GM12878 (cell line): ENCODE measurements at regions not wholly inside any gene's neighbourhood (a gene's known extent, or its start where the extent isn't known, plus 50 kb on each side); places are given as distances from the start of the nearest gene placed in this dataset.

Experiments used
- ATAC-seq: fragments of 200-7000 bp; cut with Tn5 transposase; 3 replicates; pipeline ENCODE4 v1.9.1; 2020; ENCODE audit warnings: mild to moderate bottlenecking, moderate library complexity
- BruUV-seq: library from RNA; stranded (reverse); fragments of 400-500 nt; replicated peaks from 2 replicates; lab custom pipeline; 2021; lab: Mats Ljungman, UMichigan
- CTCF ChIA-PET: fragments of 300-600 bp; sonication (Branson Sonifier 250); formaldehyde crosslinking; extraction: SDS; loops from one replicate; lab custom pipeline; 2021; ENCODE audit warnings: inconsistent platforms; lab: Yijun Ruan, JAX
- POLR2A ChIA-PET: fragments of 350-600 bp; formaldehyde crosslinking; extraction: SDS; loops from one replicate; lab custom pipeline; 2021; ENCODE audit warnings: inconsistent platforms; lab: Charles Lee
- RAD21 ChIA-PET: fragments of 300-600 bp; sonication (Branson Sonifier 250); formaldehyde crosslinking; loops from one replicate; lab custom pipeline; 2023; ENCODE audit warnings: antibody characterized with exemption; ENCODE audit not compliant: unreplicated experiment; lab: Charles Lee
- SMC1A ChIA-PET: fragments of 300-600 bp; sonication (Branson Sonifier 250); formaldehyde crosslinking; loops from one replicate; lab custom pipeline; 2023; ENCODE audit not compliant: unreplicated experiment, uncharacterized antibody; lab: Charles Lee
- DNase-seq: peaks from one replicate; pipeline ENCODE4 v3.0.0-alpha.2; 2011; ENCODE audit warnings: low read depth, low spot score
- FAIRE-seq: peaks from 3 replicates; lab custom pipeline; 2011; peaks lifted over from hg19 to GRCh38; lab: Jason Lieb, UNC
- H2AFZ ChIP-seq: 2 replicates; pipeline ENCODE4 v1.6.0; 2011; ENCODE audit warnings: low read depth, low read length, control low read depth; ENCODE audit not compliant: control insufficient read depth
- H3K27ac ChIP-seq: 2 replicates; pipeline ENCODE4 v1.5.1; 2011; ENCODE audit warnings: control low read depth; ENCODE audit not compliant: control insufficient read depth, insufficient read depth
- H3K27me3 ChIP-seq, 2 experiments: replicated peaks in 1 of 2; 2 replicates each; pipeline versions ENCODE4 v1.6.0 to v1.6.1; 2011; ENCODE audit warnings: low read length in 1 of 2; ENCODE audit not compliant: control insufficient read depth in 2 of 2, insufficient read depth in 2 of 2
- H3K36me3 ChIP-seq, 2 experiments: 2 replicates each; pipeline ENCODE4 v1.5.1; 2011; ENCODE audit warnings: low read length in 1 of 2; ENCODE audit not compliant: control insufficient read depth in 2 of 2, insufficient read depth in 2 of 2
- H3K4me1 ChIP-seq: 2 replicates; pipeline ENCODE4 v1.6.1; 2011; ENCODE audit warnings: mild to moderate bottlenecking, low read length, moderate library complexity, mixed read lengths; ENCODE audit not compliant: control insufficient read depth, insufficient read depth
- H3K4me2 ChIP-seq: 2 replicates; pipeline ENCODE4 v1.6.0; 2011; ENCODE audit warnings: control low read depth; ENCODE audit not compliant: control insufficient read depth, insufficient read depth
- H3K4me3 ChIP-seq: fragments of 200-600 bp; sonication (generic); 2 replicates; pipeline ENCODE4 v1.5.1; 2016
- H3K79me2 ChIP-seq: 2 replicates; pipeline ENCODE4 v1.6.0; 2011; ENCODE audit warnings: low read length; ENCODE audit not compliant: control insufficient read depth, insufficient read depth
- H3K9ac ChIP-seq: 2 replicates; pipeline ENCODE4 v1.8.0; 2011; ENCODE audit warnings: low read length, control low read depth, mixed read lengths; ENCODE audit not compliant: control insufficient read depth, insufficient read depth
- H3K9me3 ChIP-seq: replicated peaks from 3 replicates; pipeline ENCODE4 v1.5.1; 2011; ENCODE audit warnings: mild to moderate bottlenecking, low read length; ENCODE audit not compliant: control insufficient read depth, insufficient read depth
- H4K20me1 ChIP-seq: 2 replicates; pipeline ENCODE4 v1.6.0; 2011; ENCODE audit not compliant: control insufficient read depth, insufficient read depth
- BMI1 ChIP-seq: fragments of 450-650 bp; IDR thresholded peaks from 2 replicates; pipeline ENCODE4 v1.6.1; 2016; ENCODE audit warnings: mild to moderate bottlenecking, moderate library complexity, borderline replicate concordance
- CBX5 ChIP-seq: sonication (generic); IDR thresholded peaks from 2 replicates; pipeline ENCODE4 v1.6.1; 2016; ENCODE audit warnings: low read depth, moderate library complexity, mild to moderate bottlenecking, inconsistent platforms
- CHD4 ChIP-seq: fragments of 200-600 bp; sonication (generic); IDR thresholded peaks from 2 replicates; pipeline ENCODE4 v1.6.1; 2016; ENCODE audit warnings: mild to moderate bottlenecking
- LARP7 ChIP-seq: fragments of 450-650 bp; IDR thresholded peaks from 2 replicates; pipeline ENCODE4 v1.6.1; 2017; ENCODE audit warnings: mild to moderate bottlenecking
- NFIC ChIP-seq: IDR thresholded peaks from 2 replicates; pipeline ENCODE4 v1.6.1; 2012; ENCODE audit warnings: low read depth, mild to moderate bottlenecking, inconsistent platforms, low read length, moderate library complexity
- NRF1 ChIP-seq: conservative IDR thresholded peaks from 2 replicates; pipeline ENCODE4 v1.6.1; 2011; ENCODE audit warnings: mild to moderate bottlenecking, low read depth, low read length, improper control_type of control experiment
- PAX5 ChIP-seq: IDR thresholded peaks from 2 replicates; pipeline ENCODE4 v1.6.1; 2011; ENCODE audit warnings: low read depth, low read length, borderline replicate concordance
- POLR2AphosphoS2 ChIP-seq: IDR thresholded peaks from 2 replicates; pipeline ENCODE4 v1.6.1; 2011; ENCODE audit warnings: low read depth, mild to moderate bottlenecking, low read length, improper control_type of control experiment, moderate library complexity
- RFX5 ChIP-seq: IDR thresholded peaks from 2 replicates; pipeline ENCODE4 v1.6.1; 2011; ENCODE audit warnings: low read depth, low read length, improper control_type of control experiment
- SMARCA5 ChIP-seq: fragments of 450-650 bp; IDR thresholded peaks from 2 replicates; pipeline ENCODE4 v1.6.1; 2017; ENCODE audit warnings: mild to moderate bottlenecking
- TCF3 ChIP-seq: IDR thresholded peaks from 2 replicates; pipeline ENCODE4 v1.6.1; 2012; ENCODE audit warnings: low read depth, mild to moderate bottlenecking, low read length, borderline replicate concordance; ENCODE audit not compliant: insufficient read depth
- YY1 ChIP-seq: IDR thresholded peaks from 2 replicates; pipeline ENCODE4 v1.6.1; 2011; ENCODE audit warnings: low read depth, mild to moderate bottlenecking, low read length
- ZNF622 ChIP-seq: fragments of 450-650 bp; IDR thresholded peaks from 2 replicates; pipeline ENCODE4 v1.6.1; 2017; ENCODE audit warnings: mild to moderate bottlenecking, inconsistent platforms
- WGBS: methylation state at CpG from one replicate; pipeline ENCODE4 v1.1.6; 2016; ENCODE audit warnings: low lambda C conversion rate; ENCODE audit not compliant: insufficient replicate concordance, insufficient coverage; ENCODE audit errors: missing lambda C conversion rate; 5-methylcytosine and 5-hydroxymethylcytosine counted together
- in situ Hi-C: fragments of 300-500 bp; cut with MboI; formaldehyde crosslinking; loops from 9 replicates; pipeline ENCODE4 v1.14.3; 2018; ENCODE audit warnings: mixed read lengths
- intact Hi-C: fragments of 100-400 bp; cut with micrococcal nuclease; formaldehyde crosslinking; loops from one replicate; pipeline ENCODE4 v1.14.2; 2022; ENCODE audit not compliant: unreplicated experiment
- TF ChIP-seq, protein P1 (sequence below), 3 experiments: IDR thresholded peaks in 2 of 3; conservative IDR thresholded peaks in 1 of 3; 2 replicates each; pipeline ENCODE4 v1.5.1; 2011; ENCODE audit warnings: low read depth in 3 of 3, low read length in 3 of 3, mild to moderate bottlenecking in 3 of 3, control low read depth in 2 of 3, moderate library complexity in 2 of 3, inconsistent platforms in 1 of 3, mixed read lengths in 1 of 3; ENCODE audit not compliant: control insufficient read depth in 2 of 3, insufficient read depth in 1 of 3; ENCODE audit errors: extremely low read depth in 1 of 3
- TF ChIP-seq, protein P2 (sequence below): fragments of 450-650 bp; formaldehyde crosslinking; IDR thresholded peaks from 2 replicates; pipeline ENCODE4 v1.4.0; 2022; ENCODE audit warnings: mild to moderate bottlenecking, moderate library complexity

DNA sequence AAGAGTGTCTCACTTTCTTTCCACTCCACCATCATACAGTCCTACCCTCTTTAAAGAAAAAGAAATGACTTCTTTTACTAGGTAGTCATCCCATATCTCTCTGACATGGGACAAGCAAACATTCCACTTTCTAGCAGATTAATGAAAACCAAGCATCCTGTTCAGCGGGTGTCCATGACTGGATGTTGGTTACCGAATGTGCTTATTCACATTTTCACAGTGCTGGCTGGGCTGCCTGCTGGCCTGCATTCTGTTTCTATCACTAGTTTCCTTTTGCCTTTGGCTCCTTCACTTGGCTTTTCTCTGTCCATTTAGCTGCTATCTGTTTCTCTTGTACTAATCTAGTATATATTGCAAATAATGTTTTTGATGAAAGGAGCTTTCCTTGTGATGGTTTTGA is 598.4 kb downstream of the RWDD3 start:
- Histone ChIP-seq H3K4me2 (no peak overlapping the region), H3K4me1 (no peaks in the 10 kb centered on the region), H4K20me1 (no peaks in the 10 kb centered on the region), H3K36me3 (no peaks in the 10 kb centered on the region), H2AFZ (no peak overlapping the region), H3K4me3 (no peak overlapping the region), H3K27me3 (no peaks in the 10 kb centered on the region), H3K79me2 (no peaks in the 10 kb centered on the region), H3K27ac (no peak overlapping the region), H3K9ac (no peak overlapping the region), H3K9me3 (no peaks in the 10 kb centered on the region)
- ChIA-PET CTCF (no interaction called here), POLR2A (no interaction called here), SMC1A (interaction anchor here (0.5 kb wide), 1 partner anchor 455 kb away, joined by 3 read pairs; no protein-coding TSS in a partner anchor), RAD21 (no interaction called here)
- no peak for ATAC-seq
- FAIRE-seq, result no peak
- DNase-seq, result no peak
- intact Hi-C loops, result no loop called here
- no TSS peak for BruUV-seq
- in situ Hi-C loops, result no loop called here
- WGBS, result 92% methylated on average over 2 of the region's 2 CpGs
- TF ChIP-seq NRF1 (no peak), CHD4 (no peak), TCF3 (no peak), CBX5 (no peak), NFIC (no peak), SMARCA5 (no peak), LARP7 (no peak), RFX5 (no peak), ZNF622 (no peak), PAX5 (no peak), BMI1 (no peak), YY1 (no peak), POLR2AphosphoS2 (no peak)
- TF ChIP-seq, protein P1, sequence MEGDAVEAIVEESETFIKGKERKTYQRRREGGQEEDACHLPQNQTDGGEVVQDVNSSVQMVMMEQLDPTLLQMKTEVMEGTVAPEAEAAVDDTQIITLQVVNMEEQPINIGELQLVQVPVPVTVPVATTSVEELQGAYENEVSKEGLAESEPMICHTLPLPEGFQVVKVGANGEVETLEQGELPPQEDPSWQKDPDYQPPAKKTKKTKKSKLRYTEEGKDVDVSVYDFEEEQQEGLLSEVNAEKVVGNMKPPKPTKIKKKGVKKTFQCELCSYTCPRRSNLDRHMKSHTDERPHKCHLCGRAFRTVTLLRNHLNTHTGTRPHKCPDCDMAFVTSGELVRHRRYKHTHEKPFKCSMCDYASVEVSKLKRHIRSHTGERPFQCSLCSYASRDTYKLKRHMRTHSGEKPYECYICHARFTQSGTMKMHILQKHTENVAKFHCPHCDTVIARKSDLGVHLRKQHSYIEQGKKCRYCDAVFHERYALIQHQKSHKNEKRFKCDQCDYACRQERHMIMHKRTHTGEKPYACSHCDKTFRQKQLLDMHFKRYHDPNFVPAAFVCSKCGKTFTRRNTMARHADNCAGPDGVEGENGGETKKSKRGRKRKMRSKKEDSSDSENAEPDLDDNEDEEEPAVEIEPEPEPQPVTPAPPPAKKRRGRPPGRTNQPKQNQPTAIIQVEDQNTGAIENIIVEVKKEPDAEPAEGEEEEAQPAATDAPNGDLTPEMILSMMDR (IDR thresholded peaks at IDR 0.05 in 2 of 3, conservative IDR thresholded peaks at IDR 0.05 in 1 of 3; ENCODE audit: control insufficient read depth in 2 of 3, extremely low read depth in 1 of 3, insufficient read depth in 1 of 3, low read depth in 3 of 3, low read length in 3 of 3), result no peak
- TF ChIP-seq, protein P2, sequence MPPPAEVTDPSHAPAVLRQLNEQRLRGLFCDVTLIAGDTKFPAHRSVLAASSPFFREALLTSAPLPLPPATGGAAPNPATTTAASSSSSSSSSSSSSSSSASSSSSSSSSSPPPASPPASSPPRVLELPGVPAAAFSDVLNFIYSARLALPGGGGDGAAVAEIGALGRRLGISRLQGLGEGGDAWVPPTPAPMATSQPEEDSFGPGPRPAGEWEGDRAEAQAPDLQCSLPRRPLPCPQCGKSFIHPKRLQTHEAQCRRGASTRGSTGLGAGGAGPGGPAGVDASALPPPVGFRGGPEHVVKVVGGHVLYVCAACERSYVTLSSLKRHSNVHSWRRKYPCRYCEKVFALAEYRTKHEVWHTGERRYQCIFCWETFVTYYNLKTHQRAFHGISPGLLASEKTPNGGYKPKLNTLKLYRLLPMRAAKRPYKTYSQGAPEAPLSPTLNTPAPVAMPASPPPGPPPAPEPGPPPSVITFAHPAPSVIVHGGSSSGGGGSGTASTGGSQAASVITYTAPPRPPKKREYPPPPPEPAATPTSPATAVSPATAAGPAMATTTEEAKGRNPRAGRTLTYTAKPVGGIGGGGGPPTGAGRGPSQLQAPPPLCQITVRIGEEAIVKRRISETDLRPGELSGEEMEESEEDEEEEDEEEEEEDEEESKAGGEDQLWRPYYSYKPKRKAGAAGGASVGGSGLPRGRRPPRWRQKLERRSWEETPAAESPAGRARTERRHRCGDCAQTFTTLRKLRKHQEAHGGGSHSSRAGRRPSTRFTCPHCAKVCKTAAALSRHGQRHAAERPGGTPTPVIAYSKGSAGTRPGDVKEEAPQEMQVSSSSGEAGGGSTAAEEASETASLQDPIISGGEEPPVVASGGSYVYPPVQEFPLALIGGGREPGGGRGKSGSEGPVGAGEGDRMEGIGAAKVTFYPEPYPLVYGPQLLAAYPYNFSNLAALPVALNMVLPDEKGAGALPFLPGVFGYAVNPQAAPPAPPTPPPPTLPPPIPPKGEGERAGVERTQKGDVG (CRISPR knock-in tag), result no peak
